Right lobe of liver (tissue), 6 donors: ENCODE measurements at regions not wholly inside any gene's neighbourhood (a gene's known extent, or its start where the extent isn't known, plus 50 kb on each side); places are given as distances from the start of the nearest gene placed in this dataset.

Experiments used
- ATAC-seq, 4 donors: fragments of 200-7000 bp; cut with Tn5 transposase; one replicate each; pipeline ENCODE4 v1.9.1; 2020; ENCODE audit warnings: mild to moderate bottlenecking in 4 of 4, moderate library complexity in 4 of 4
- DNase-seq, 3 donors: peaks; one replicate each; pipeline ENCODE4 v3.0.0-alpha.2; 2020
- H3K27ac ChIP-seq, 3 donors: fragments of 200-600 bp; one replicate each; pipeline ENCODE4 v1.8.0; 2022
- H3K27me3 ChIP-seq, 2 donors: fragments of 200-600 bp; one replicate each; pipeline ENCODE4 v1.8.0; 2022
- H3K36me3 ChIP-seq, 4 donors: fragments of 200-600 bp; sonication (generic) in 1 of 4; one replicate each; pipeline versions ENCODE4 v1.5.1 to v1.8.0; 2017 to 2022; ENCODE audit warnings: control low read depth in 1 of 4
- H3K4me1 ChIP-seq, 4 donors: fragments of 200-600 bp; sonication (generic) in 1 of 4; one replicate each; pipeline versions ENCODE4 v1.5.1 to v1.8.0; 2017 to 2022; ENCODE audit warnings: control low read depth in 1 of 4
- H3K4me3 ChIP-seq, 3 donors: fragments of 200-600 bp; one replicate each; pipeline ENCODE4 v1.8.0; 2022
- H3K9me3 ChIP-seq, 4 donors: fragments of 200-600 bp; sonication (generic) in 1 of 4; one replicate each; pipeline versions ENCODE4 v1.5.1 to v1.8.0; 2017 to 2022; ENCODE audit warnings: control low read depth in 1 of 4
- POLR2A ChIP-seq: fragments of 450-650 bp; IDR thresholded peaks from one replicate; pipeline ENCODE4 v1.6.1; 2017; ENCODE audit warnings: antibody characterized with exemption, mild to moderate bottlenecking
- WGBS: methylation state at CpG from one replicate; pipeline ENCODE4 v1.1.6; 2018; ENCODE audit warnings: low coverage, low lambda C conversion rate; ENCODE audit not compliant: insufficient coverage; ENCODE audit errors: missing lambda C conversion rate; 5-methylcytosine and 5-hydroxymethylcytosine counted together
- intact Hi-C, 2 donors: fragments of 100-400 bp; cut with DNase I; formaldehyde crosslinking; loops; one replicate each; pipeline versions ENCODE4 v1.11.2 to v1.14.1; 2022
- TF ChIP-seq, protein P1 (sequence below), 4 donors: fragments of 200-600 bp in 3 of 4; fragments of 450-650 bp in 1 of 4; IDR thresholded peaks; one replicate each; pipeline versions ENCODE4 v1.5.1 to v1.8.0; 2016 to 2022; ENCODE audit warnings: antibody characterized with exemption in 4 of 4, mild to moderate bottlenecking in 2 of 4
- donor health status: DM: no; HTN: yes; CAD: no.
- donor health status: DM: no; HTN: no; CAD: no.
- donor health status: DM: no; HTN: no; CAD: no.
- donor health status: DM: no; HTN: yes; CAD: no.
- donor health status: DM: no; HTN: yes; CAD: no.

DNA sequence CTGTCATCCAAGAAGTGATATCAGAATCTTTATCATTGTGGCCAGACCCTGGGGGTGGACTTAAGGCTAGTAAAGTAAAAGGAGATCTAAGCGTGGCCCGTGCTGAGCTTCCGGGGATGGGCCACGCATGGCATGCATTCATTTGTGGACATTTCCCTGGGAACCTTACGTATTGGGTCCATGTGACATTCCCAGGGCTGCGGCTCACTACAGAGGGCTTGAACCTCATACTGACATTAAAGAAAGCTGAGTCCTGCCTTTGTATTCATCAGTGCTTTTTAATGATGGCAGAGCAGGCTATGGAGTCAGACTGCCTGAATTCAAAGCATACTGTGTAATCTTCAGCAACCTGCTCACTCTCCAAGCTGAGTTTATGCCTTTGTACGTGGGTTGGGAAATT, 152.2 kb upstream of the AFDN start:
- Histone ChIP-seq H3K4me3 (no peak overlapping the region), H3K36me3 (no peaks in the 10 kb centered on the region), H3K9me3 (no peaks in the 10 kb centered on the region), H3K4me1 (peaks cover 0 to 52% (median 24%) of the 10 kb centered on the region in 4 donors), H3K27me3 (no peaks in the 10 kb centered on the region), H3K27ac (peak overlapping the region in 1 of 3 donors; percentile 82)
- ATAC-seq (no peak), DNase-seq (no peak)
- TF ChIP-seq, protein P1, sequence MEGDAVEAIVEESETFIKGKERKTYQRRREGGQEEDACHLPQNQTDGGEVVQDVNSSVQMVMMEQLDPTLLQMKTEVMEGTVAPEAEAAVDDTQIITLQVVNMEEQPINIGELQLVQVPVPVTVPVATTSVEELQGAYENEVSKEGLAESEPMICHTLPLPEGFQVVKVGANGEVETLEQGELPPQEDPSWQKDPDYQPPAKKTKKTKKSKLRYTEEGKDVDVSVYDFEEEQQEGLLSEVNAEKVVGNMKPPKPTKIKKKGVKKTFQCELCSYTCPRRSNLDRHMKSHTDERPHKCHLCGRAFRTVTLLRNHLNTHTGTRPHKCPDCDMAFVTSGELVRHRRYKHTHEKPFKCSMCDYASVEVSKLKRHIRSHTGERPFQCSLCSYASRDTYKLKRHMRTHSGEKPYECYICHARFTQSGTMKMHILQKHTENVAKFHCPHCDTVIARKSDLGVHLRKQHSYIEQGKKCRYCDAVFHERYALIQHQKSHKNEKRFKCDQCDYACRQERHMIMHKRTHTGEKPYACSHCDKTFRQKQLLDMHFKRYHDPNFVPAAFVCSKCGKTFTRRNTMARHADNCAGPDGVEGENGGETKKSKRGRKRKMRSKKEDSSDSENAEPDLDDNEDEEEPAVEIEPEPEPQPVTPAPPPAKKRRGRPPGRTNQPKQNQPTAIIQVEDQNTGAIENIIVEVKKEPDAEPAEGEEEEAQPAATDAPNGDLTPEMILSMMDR (IDR thresholded peaks at IDR 0.05): no peak
- no peak for TF ChIP-seq POLR2A
- intact Hi-C loops: no loop called here
- WGBS: 94% methylated on average over 6 of the region's 7 CpGs

DNA sequence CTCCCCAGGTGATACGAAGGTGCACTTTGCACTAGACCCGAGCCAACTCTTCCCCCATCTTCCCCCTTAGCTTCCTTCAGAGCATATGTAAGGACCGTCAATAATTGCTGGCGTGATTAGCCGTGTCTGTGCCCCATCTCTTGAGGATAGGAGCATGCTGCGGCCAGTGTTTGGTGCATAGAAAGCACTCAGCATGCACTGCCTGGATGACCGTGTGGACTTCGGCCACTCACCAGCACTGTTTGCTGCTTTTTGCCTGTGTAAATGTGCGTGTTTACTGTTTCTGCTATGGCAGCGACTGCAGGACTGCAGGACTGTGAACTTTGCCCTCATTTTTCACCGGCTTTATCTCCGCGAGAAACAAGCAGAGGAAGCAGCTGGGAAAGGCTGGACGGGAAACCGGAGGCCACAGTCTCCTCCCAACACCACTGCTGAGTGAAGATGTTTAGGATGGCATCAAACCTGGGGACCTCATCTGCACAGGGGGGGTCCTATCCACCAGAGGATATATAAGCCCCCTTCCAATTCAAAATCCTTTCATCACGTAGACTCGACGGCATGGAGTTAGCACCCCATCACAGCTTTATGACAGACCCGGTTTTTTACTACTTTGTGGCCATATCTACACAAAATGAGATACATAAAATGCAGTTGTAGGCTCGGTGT, 150.6 kb upstream of the AFDN start:
- TF ChIP-seq, protein P1 (IDR thresholded peaks at IDR 0.05): no peak
- TF ChIP-seq POLR2A: peak; percentile 56
- DNase-seq (peak; percentile 75 to 94 (median 90)), ATAC-seq (peak; percentile 86 to 91 (median 86))
- Histone ChIP-seq H3K27me3 (no peaks in the 10 kb centered on the region), H3K27ac (peak overlapping the region; percentile 60 to 82 (median 65)), H3K4me3 (no peak overlapping the region), H3K36me3 (no peaks in the 10 kb centered on the region), H3K4me1 (peaks cover 0 to 38% (median 15%) of the 10 kb centered on the region in 4 donors), H3K9me3 (no peaks in the 10 kb centered on the region)
- 17% methylated on average over 15 of the region's 20 CpGs for WGBS
- intact Hi-C loops: no loop called here

GRCh38 chr6:167676666-167677421, 149.9 kb upstream of the AFDN start:
- Histone ChIP-seq H3K4me1 (peaks cover 0 to 36% (median 15%) of the 10 kb centered on the region in 4 donors), H3K36me3 (no peaks in the 10 kb centered on the region), H3K9me3 (no peaks in the 10 kb centered on the region), H3K27ac (peak overlapping the region; percentile 60 to 75 (median 65)), H3K27me3 (no peaks in the 10 kb centered on the region), H3K4me3 (no peak overlapping the region)
- TF ChIP-seq, protein P1 (IDR thresholded peaks at IDR 0.05): no peak
- no peak for TF ChIP-seq POLR2A
- DNase-seq (no peak), ATAC-seq (peak; percentile 1 to 47 (median 10))
- intact Hi-C loops: no loop called here
- WGBS: 37% methylated on average over 11 of the region's 12 CpGs

DNA sequence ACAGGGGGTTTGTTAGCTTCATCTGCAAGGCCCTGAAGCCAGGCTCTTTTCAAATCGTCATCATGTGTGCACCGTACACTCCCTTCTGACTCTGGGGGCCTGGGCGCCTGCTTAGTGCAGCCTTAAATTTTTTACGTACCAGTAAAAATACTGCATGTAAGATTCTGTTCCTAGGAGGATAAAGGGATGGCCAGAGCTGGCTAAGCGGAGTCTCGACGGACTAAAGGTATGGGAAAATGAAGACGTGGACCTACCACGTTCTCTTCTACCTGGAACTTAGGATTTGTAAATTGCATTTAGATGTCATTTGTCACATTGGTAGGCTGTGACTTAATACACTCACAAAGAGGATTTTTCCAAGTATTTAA, 149.3 kb upstream of the AFDN start:
- peaks cover 0 to 38% (median 17%) of the 10 kb centered on the region in 4 donors for H3K4me1 ChIP-seq
- DNase-seq (no peak), ATAC-seq (no peak)
- WGBS: 86% methylated on average over 8 of the region's 9 CpGs
- H3K4me3 ChIP-seq: no peak overlapping the region
- no peaks in the 10 kb centered on the region for H3K9me3 ChIP-seq
- no peaks in the 10 kb centered on the region for H3K36me3 ChIP-seq
- TF ChIP-seq, protein P1 (IDR thresholded peaks at IDR 0.05): no peak
- no peak for TF ChIP-seq POLR2A
- H3K27ac ChIP-seq: peak overlapping the region in 2 of 3 donors; percentile 60 to 65
- no peaks in the 10 kb centered on the region for H3K27me3 ChIP-seq
- intact Hi-C loops: no loop called here
